Mononuclear cell (primary cell): ENCODE measurements at regions not wholly inside any gene's neighbourhood (a gene's known extent, or its start where the extent isn't known, plus 50 kb on each side); places are given as distances from the start of the nearest gene placed in this dataset.
"Not testable (repeated sequence)": the region's sequence is repeated elsewhere in the genome, so short reads cannot be mapped to it uniquely, and the experiment has no call there.

Source experiments
- H3K27me3 ChIP-seq: 2 replicates; pipeline ENCODE4 v1.6.0; 2011; ENCODE audit warnings: low read length, control low read depth; ENCODE audit not compliant: insufficient read depth
- H3K4me1 ChIP-seq: 2 replicates; pipeline ENCODE4 v1.5.1; 2011; ENCODE audit warnings: mild to moderate bottlenecking, low read length, control low read depth; ENCODE audit not compliant: insufficient read depth
- H3K4me3 ChIP-seq: 2 replicates; pipeline ENCODE4 v1.5.1; 2011; ENCODE audit warnings: mild to moderate bottlenecking, low read length, moderate library complexity
- H3K9me3 ChIP-seq: 2 replicates; pipeline ENCODE4 v1.5.1; 2011; ENCODE audit warnings: low read depth, mild to moderate bottlenecking, control low read depth, low read length

GRCh38 chr10:42883993-42884983 lies 101.7 kb downstream of the BMS1 start:
- H3K4me3 ChIP-seq, result no peak overlapping the region
- H3K4me1 ChIP-seq, result no peaks in the 10 kb centered on the region
- no peaks in the 10 kb centered on the region for H3K27me3 ChIP-seq
- H3K9me3 ChIP-seq, result no peaks in the 10 kb centered on the region

GRCh38 chr10:42885491-42886270 lies 103.1 kb downstream of the BMS1 start:
- Histone ChIP-seq H3K27me3 (no peaks in the 10 kb centered on the region), H3K9me3 (no peaks in the 10 kb centered on the region), H3K4me3 (no peak overlapping the region), H3K4me1 (no peaks in the 10 kb centered on the region)

GRCh38 chr10:42887734-42888503 lies 105.3 kb downstream of the BMS1 start:
- Histone ChIP-seq H3K4me1 (no peaks in the 10 kb centered on the region), H3K27me3 (no peaks in the 10 kb centered on the region), H3K9me3 (no peaks in the 10 kb centered on the region), H3K4me3 (no peak overlapping the region)

GRCh38 chr10:42888504-42889095 lies 106.0 kb downstream of the BMS1 start:
- Histone ChIP-seq H3K4me3 (no peak overlapping the region), H3K4me1 (no peaks in the 10 kb centered on the region), H3K27me3 (no peaks in the 10 kb centered on the region), H3K9me3 (no peaks in the 10 kb centered on the region)

- H3K9me3 ChIP-seq, result no peaks in the 10 kb centered on the region
- H3K4me1 ChIP-seq, result no peaks in the 10 kb centered on the region
- H3K27me3 ChIP-seq, result peaks cover 28% of the 10 kb centered on the region
- H3K4me3 ChIP-seq, result no peak overlapping the region
Observed at GRCh38 chr10:42896735-42897134, 114.1 kb downstream of the BMS1 start.

GRCh38 chr10:42898037-42898960 lies 115.7 kb downstream of the BMS1 start:
- Histone ChIP-seq H3K27me3 (peaks cover 28% of the 10 kb centered on the region), H3K4me1 (no peaks in the 10 kb centered on the region), H3K9me3 (no peaks in the 10 kb centered on the region), H3K4me3 (no peak overlapping the region)

GRCh38 chr10:42899036-42899435 lies 116.4 kb downstream of the BMS1 start:
- H3K27me3 ChIP-seq, result peaks cover 28% of the 10 kb centered on the region
- H3K4me1 ChIP-seq, result no peaks in the 10 kb centered on the region
- H3K4me3 ChIP-seq, result no peak overlapping the region
- H3K9me3 ChIP-seq, result no peaks in the 10 kb centered on the region

GRCh38 chr10:42900346-42900745 lies 117.8 kb downstream of the BMS1 start:
- H3K9me3 ChIP-seq, result not testable (repeated sequence)

GRCh38 chr10:42911359-42911758 lies 128.8 kb downstream of the BMS1 start:
- no peaks in the 10 kb centered on the region for H3K4me1 ChIP-seq
- no peaks in the 10 kb centered on the region for H3K9me3 ChIP-seq
- H3K4me3 ChIP-seq, result no peak overlapping the region
- no peaks in the 10 kb centered on the region for H3K27me3 ChIP-seq

More at GRCh38 chr10:42900346-42900745, 117.8 kb downstream of the BMS1 start:
- peaks cover 28% of the 10 kb centered on the region for H3K27me3 ChIP-seq
- not testable (repeated sequence) for H3K4me1 ChIP-seq, H3K4me3 ChIP-seq

- no peaks in the 10 kb centered on the region for H3K4me1 ChIP-seq
- H3K9me3 ChIP-seq, result no peaks in the 10 kb centered on the region
- H3K27me3 ChIP-seq, result no peaks in the 10 kb centered on the region
- no peak overlapping the region for H3K4me3 ChIP-seq
Observed at GRCh38 chr10:42916974-42917373, 134.4 kb downstream of the BMS1 start.

- H3K27me3 ChIP-seq, result no peaks in the 10 kb centered on the region
- H3K9me3 ChIP-seq, result no peaks in the 10 kb centered on the region
- H3K4me3 ChIP-seq, result no peak overlapping the region
- H3K4me1 ChIP-seq, result no peaks in the 10 kb centered on the region
Observed at GRCh38 chr10:42917821-42918220, 135.2 kb downstream of the BMS1 start.

GRCh38 chr10:42921951-42922350 lies 139.4 kb downstream of the BMS1 start:
- no peaks in the 10 kb centered on the region for H3K4me1 ChIP-seq
- no peaks in the 10 kb centered on the region for H3K27me3 ChIP-seq
- no peaks in the 10 kb centered on the region for H3K9me3 ChIP-seq
- H3K4me3 ChIP-seq, result no peak overlapping the region

GRCh38 chr10:42924484-42924883 lies 141.9 kb downstream of the BMS1 start:
- Histone ChIP-seq H3K27me3 (no peaks in the 10 kb centered on the region), H3K4me3 (no peak overlapping the region)

GRCh38 chr10:42926843-42927242 lies 144.2 kb downstream of the BMS1 start:
- no peak overlapping the region for H3K4me3 ChIP-seq
- H3K4me1 ChIP-seq, result no peaks in the 10 kb centered on the region
- no peaks in the 10 kb centered on the region for H3K9me3 ChIP-seq
- H3K27me3 ChIP-seq, result no peaks in the 10 kb centered on the region

More at GRCh38 chr10:42924484-42924883, 141.9 kb downstream of the BMS1 start:
- no peaks in the 10 kb centered on the region for H3K9me3 ChIP-seq
- no peaks in the 10 kb centered on the region for H3K4me1 ChIP-seq
